Tongue (tissue), 1 donor: ENCODE measurements at regions not wholly inside any gene's neighbourhood (a gene's known extent, or its start where the extent isn't known, plus 50 kb on each side); places are given as distances from the start of the nearest gene placed in this dataset.
"Not testable (repeated sequence)": the region's sequence is repeated elsewhere in the genome, so short reads cannot be mapped to it uniquely, and the experiment has no call there.

ENCODE experiments used
- DNase-seq: peaks from one replicate; pipeline ENCODE4 v3.0.0-alpha.2; 2015

DNA sequence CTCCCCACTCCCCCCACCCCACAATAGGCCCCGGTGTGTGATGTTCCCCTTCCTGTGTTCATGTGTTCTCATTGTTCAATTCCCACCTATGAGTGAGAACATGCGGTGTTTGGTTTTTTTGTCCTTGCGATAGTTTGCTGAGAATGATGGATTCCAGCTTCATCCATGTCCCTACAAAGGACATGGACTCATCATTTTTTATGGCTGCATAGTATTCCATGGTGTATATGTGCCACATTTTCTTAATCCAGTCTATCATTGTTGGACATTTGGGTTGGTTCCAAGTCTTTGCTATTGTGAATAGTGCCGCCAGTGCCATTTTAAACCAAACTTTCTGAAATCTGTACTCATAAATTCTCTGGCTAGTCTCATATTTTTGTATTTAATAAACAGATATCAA is 85.3 kb upstream of the MAGI3 start:
- DNase-seq: not testable (repeated sequence)

DNA sequence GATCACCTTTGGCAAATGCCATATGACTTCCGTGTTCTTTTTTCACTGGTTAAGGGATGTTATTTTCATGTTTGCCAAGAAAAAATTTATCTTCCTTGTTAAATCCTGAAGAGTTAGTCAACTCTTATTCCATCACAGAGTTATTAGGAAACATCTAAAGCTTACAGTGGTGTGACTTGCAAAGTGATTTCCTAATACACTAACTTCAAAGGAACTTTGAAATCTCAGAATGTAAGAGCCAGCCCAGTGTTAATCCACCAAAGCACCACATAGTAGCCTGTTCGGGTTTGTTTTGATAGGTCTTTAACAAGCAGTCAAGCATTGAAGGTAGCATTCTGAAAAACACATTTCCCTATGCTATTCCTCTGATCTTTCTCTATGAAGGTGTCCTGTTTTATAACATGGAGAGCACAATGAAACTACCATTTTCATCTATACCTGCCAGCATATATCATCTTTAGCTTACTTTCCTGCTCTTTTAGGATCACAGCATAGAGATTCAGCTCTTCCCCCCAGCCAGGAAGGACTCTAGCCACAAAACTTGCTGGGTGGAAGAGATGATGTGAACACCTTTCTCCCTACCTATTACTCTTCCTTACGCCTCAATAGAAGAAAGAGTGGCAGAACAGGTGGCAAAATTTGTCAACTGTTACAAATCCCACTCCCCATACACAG is 82.4 kb upstream of the MAGI3 start:
- no peak for DNase-seq

DNA sequence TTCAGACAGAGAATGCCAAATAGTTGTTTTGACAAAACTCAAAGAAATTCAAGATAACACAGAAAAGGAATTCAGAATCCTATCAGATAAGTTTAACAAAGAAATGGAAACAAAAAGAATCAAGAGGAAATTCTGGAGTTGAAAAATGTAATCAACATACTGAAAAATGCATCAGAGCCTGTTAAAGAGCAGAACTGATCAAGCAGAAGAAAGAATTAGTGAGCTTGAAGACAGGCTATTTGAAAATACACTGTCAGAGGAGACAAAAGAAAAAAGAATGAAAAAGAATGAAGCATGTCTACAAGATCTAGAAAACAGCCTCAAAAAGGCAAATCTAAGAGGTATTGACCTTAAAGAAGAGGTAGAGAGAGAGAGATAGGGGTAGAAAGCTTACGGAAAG is 77.7 kb upstream of the MAGI3 start:
- not testable (repeated sequence) for DNase-seq

DNA sequence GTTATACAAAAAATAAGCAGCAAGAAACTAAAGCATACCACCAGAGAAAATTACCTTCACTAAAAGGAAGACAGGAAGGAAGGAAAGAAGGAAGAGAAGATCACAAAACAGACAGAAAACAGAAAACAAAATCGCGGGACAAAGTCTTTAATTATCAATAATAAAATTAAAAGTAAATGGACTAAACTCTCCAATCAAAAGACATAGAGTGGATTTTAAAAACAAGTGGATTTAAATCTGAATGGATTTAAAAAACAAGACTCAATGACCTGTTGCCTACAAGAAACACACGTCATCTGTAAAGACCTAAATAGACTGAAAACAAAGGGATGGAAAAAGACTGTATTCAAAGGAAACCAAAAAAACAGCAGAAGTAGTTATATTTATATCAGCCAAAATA is 75.7 kb upstream of the MAGI3 start:
- DNase-seq: no peak

DNA sequence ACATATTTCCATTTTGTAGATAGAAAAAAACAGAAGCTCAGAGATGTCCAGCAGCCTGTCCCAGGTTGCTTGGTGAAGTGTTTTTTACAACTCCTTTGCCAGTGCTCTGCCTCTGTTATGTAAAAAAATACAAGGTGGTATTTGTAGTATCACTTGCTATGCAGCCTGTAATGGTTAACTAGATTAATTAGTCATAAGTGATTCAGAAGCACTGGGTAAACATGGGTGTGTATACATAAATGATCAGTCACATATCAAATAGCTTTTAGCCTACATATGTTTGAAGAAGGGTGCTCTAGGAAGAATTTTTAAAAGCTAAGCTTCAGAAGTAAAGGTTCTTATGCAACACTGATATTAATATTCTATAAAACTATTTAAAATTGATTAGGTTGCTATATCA is 70.0 kb upstream of the MAGI3 start:
- DNase-seq: no peak

DNA sequence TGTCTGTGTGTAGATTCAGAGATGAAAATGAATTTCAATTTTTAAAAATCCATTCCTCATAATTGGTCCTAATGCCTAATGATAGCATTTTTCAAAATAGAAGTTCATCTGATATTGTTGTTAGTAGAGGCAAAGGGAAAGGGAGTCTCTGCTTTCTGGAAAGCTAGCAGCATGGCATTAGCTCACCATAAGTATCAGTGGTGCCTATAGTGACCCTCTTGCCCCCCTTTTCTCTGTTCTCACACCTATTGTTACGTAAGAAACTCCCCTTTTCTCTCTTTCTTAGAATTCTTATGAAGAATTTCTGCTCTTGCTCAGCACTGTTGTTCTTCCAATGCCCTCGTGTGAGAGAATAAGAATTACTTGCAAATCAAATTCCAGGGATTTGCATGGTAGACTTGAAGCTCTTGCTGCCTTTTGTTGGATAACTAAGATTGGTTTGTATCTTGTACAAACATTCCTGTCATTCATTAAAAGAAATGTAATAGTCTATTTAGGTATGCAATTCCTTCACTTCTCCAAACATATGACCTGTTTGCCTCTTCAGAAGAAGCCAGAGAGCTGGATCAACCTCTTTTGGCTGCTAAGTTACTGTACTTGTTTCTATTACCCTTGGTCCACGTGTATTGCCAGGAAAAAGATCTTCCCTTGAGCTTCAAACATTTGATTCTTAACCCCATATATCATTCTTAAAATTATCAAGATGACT is 69.2 kb upstream of the MAGI3 start:
- DNase-seq: peak; percentile 5

DNA sequence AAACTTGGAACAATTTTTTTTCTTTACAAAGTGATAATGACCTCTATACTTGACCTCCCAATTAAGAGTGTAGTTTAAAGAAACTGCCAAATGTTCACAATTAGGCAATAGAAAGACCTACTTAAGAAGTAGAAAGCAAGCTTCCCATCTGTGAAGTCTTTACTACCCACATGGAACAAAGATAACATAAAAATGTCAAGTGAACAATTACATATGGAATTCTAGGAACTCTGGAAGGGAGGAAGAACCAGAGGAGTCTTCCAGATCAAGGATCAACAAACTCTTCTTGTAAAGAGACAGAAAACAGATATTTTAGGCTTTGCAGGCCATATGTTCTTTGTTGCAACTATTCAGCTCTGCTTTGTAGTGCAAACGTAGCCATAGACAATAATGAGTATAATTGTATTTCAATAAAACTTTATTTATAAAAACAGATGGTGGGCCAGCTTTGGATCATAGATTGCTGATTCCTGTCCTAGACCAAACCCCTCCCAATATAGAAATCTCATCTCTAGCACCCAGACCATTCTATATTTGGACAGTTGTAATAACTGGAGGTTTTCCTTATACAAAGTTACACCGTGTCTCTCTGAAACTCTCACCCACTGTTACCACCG is 68.4 kb upstream of the MAGI3 start:
- no peak for DNase-seq

DNA sequence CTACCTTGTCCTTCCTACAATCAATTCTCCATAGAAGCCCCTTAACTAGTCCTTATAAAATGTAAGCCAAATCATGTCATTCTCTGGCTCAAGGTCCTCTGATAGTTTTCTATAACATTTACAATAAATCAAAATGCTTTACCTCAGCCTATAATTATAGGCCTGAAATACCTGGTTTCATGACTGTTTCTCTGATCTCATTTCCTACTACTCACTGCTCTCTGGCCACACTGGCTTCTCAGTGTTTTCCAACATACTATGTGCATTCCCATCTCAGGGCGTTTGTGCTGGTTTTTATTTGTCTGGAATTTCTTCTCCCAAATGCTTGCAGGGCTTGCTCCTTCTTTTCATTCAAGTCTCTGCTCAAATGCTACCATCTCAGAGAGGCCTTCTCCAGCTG is 67.9 kb upstream of the MAGI3 start:
- DNase-seq: no peak

DNA sequence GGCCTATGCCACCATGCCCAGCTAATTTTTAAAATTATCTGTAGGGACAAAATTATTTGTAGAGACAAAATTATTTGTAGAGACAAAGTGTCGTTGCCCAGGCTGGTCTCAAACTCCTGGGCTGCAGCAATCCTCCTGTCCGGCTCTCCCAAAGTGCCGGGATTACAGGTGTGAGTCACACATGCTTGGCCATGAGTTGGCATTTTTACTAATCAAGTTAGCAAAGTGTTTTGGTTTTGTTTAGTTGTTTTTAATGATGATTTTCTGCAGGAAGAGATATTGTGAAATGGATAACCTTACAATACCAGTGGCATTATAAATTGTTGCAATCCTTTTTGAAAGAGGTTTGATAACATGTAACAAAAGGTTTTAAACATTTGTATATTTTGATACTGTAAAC is 65.3 kb upstream of the MAGI3 start:
- DNase-seq: no peak

DNA sequence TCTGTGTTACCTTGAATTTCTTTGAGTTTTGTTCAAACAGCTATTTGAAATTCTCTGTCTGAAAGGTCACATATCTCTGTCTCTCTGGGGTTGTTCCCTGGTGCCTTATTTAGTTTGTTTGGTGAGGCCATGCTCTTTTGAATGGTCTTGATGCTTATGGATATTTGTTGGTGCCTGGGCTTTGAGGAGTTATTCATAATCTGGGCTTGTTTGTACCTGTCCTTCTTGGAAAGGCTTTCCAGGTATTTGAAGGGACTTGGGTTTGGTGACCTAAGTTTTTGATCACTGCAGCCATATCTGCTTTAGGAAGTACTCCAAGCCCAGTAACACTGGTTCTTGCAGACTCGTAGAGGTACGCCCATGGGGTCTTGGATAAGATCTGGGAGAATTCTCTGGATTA is 63.3 kb upstream of the MAGI3 start:
- DNase-seq: no peak

DNA sequence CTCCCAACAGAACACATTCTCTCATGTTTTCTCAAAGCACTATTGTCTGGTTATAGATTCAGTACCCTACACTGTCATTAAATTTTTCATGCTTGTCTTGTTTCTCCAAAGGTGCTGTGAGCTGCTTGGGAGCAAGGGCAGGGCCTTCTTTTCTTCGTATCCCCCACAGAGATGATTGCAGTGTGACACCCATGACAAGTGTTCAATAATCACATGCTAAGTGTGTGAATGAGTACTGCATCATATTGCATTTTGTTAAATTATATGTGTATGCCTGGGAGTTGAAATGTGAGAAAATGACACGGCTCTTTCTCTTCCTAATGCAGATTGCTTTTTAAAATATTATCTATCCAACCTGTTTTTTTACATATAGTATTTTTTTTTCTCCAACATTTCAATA is 57.3 kb upstream of the MAGI3 start:
- DNase-seq: no peak

DNA sequence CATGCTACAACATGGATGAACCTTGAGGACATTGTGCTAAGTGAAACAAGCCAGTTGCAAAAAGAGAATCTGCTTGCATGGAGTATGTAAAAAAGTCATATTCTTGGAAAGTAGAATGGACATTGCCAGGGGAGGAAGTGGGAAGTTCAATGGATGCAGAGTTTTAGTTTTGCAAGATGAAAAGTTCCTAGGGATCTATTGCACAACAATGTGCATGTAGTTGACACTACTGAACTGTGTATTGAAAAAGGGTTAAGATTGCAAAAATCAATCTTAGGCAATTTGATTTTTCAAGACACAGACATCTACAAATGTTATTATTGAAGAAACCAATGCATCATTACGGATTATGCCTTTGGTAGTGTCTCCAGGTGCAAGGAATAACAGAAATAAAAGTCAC is 50.3 kb upstream of the MAGI3 start:
- DNase-seq: no peak
